T-cell (primary cell): ENCODE measurements at regions not wholly inside any gene's neighbourhood (a gene's known extent, or its start where the extent isn't known, plus 50 kb on each side); places are given as distances from the start of the nearest gene placed in this dataset.

Experiments
- ATAC-seq, 4 experiments: fragments of 200-7000 bp in 3 of 4; fragments of 150-1000 bp in 1 of 4; cut with Tn5 transposase; replicated peaks in 1 of 4; 1 replicate in 3 of 4; 2 replicates in 1 of 4; pipeline ENCODE4 v1.10.0; 2021; ENCODE audit warnings: moderate library complexity in 3 of 4, mild to moderate bottlenecking in 2 of 4, moderate number of reproducible peaks in 1 of 4
- CTCF ChIA-PET, 2 donors: fragments of 300-600 bp; sonication (Branson Sonifier 250); formaldehyde crosslinking; loops; one replicate each; lab custom pipeline; 2022; ENCODE audit warnings: antibody characterized with exemption in 2 of 2; lab: Charles Lee
- POLR2A ChIA-PET, 2 donors: fragments of 300-600 bp; sonication (Branson Sonifier 250); formaldehyde crosslinking; loops; one replicate each; lab custom pipeline; 2022; ENCODE audit warnings: antibody characterized with exemption in 2 of 2; lab: Charles Lee
- DNase-seq, 35 experiments: peaks; one replicate each; pipeline versions ENCODE4 v3.0.0 to v3.0.0-alpha.2; 2013 to 2023
- H3K27ac ChIP-seq: one replicate; pipeline ENCODE4 v1.5.1; 2013; ENCODE audit warnings: low read length
- H3K27me3 ChIP-seq, 2 experiments: replicated peaks in 1 of 2; 1 replicate in 1 of 2; 2 replicates in 1 of 2; pipeline versions ENCODE4 v1.6.1 to v1.7.0; 2013; ENCODE audit warnings: low read length in 1 of 2, mixed read lengths in 1 of 2; ENCODE audit not compliant: control insufficient read depth in 2 of 2, insufficient read depth in 2 of 2; ENCODE audit errors: extremely low read depth in 1 of 2
- H3K36me3 ChIP-seq, 2 donors: 1 replicate in 1 of 2; 2 replicates in 1 of 2; pipeline versions ENCODE4 v1.6.1 to v1.7.0; 2013; ENCODE audit warnings: low read length in 1 of 2; ENCODE audit not compliant: control insufficient read depth in 2 of 2, insufficient read depth in 1 of 2; ENCODE audit errors: extremely low read depth in 1 of 2
- H3K4me1 ChIP-seq, 2 experiments: 1 replicate in 1 of 2; 2 replicates in 1 of 2; pipeline versions ENCODE4 v1.6.1 to v1.7.0; 2013; ENCODE audit warnings: low read length in 2 of 2, mixed read lengths in 1 of 2; ENCODE audit not compliant: insufficient read depth in 2 of 2, control insufficient read depth in 1 of 2; ENCODE audit errors: extremely low read depth in 1 of 2
- H3K4me3 ChIP-seq, 2 donors: 1 replicate in 1 of 2; 2 replicates in 1 of 2; pipeline versions ENCODE4 v1.5.1 to v1.7.0; 2013; ENCODE audit warnings: mild to moderate bottlenecking in 2 of 2, low read length in 1 of 2, moderate library complexity in 1 of 2; ENCODE audit not compliant: control insufficient read depth in 1 of 2; ENCODE audit errors: extremely low read depth in 1 of 2
- H3K9me3 ChIP-seq: 2 replicates; pipeline ENCODE4 v1.7.0; 2013
- H3K27ac Mint-ChIP-seq, 2 donors: one replicate each; pipeline ENCODE4 v1.8.0; 2020 to 2021; ENCODE audit warnings: mild to moderate bottlenecking in 2 of 2, mixed read lengths in 2 of 2
- H3K27me3 Mint-ChIP-seq, 2 donors: one replicate each; pipeline ENCODE4 v1.8.0; 2021 to 2022; ENCODE audit warnings: mixed read lengths in 2 of 2
- H3K36me3 Mint-ChIP-seq: one replicate; pipeline ENCODE4 v1.8.0; 2021; ENCODE audit warnings: mixed read lengths
- H3K4me1 Mint-ChIP-seq, 3 donors: one replicate each; pipeline ENCODE4 v1.8.0; 2020 to 2022; ENCODE audit warnings: mixed read lengths in 3 of 3, mild to moderate bottlenecking in 1 of 3
- H3K4me3 Mint-ChIP-seq, 3 donors: one replicate each; pipeline ENCODE4 v1.8.0; 2020 to 2022; ENCODE audit warnings: mild to moderate bottlenecking in 3 of 3, mixed read lengths in 3 of 3, moderate library complexity in 3 of 3
- H3K9me3 Mint-ChIP-seq, 3 donors: one replicate each; pipeline ENCODE4 v1.8.0; 2020 to 2022; ENCODE audit warnings: mixed read lengths in 3 of 3
- WGBS: methylation state at CpG from one replicate; pipeline ENCODE4 v1.1.5; 2013; ENCODE audit warnings: missing lambda C conversion rate; ENCODE audit not compliant: insufficient coverage; 5-methylcytosine and 5-hydroxymethylcytosine counted together

DNA sequence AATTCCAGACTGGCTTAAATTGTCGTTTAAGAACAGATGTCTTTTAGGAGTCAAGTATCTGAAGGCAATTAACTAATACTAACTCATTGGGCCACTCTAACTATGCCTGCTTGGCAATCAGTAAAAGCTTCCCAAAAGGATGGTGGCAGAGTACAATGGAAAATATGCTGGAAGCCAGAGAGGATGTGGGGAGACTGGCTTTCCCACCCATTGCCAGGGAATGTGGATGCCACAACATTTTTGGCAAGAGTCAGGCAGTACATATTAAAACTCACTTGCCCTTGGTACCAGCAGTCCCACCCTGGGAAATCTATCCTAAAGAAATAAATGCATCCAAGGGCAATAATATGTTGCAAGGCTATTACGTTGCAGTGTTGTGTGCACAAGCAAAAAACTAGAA lies 74.0 kb upstream of the FZD7 start:
- Histone ChIP-seq H3K4me1 (peaks cover 0 to 4% of the 10 kb centered on the region in 2 experiments), H3K4me3 (no peak overlapping the region), H3K36me3 (no peaks in the 10 kb centered on the region), H3K27me3 (peaks cover 0 to 5% of the 10 kb centered on the region in 2 experiments), H3K9me3 (no peaks in the 10 kb centered on the region), H3K27ac (no peak overlapping the region)
- peaks cover 0 to 4% (median 3%) of the 10 kb centered on the region in 3 donors for H3K4me1 Mint-ChIP-seq
- H3K36me3 Mint-ChIP-seq, result no peaks in the 10 kb centered on the region
- no peaks in the 10 kb centered on the region for H3K9me3 Mint-ChIP-seq
- H3K27ac Mint-ChIP-seq, result no peak overlapping the region
- H3K4me3 Mint-ChIP-seq, result no peak overlapping the region
- peaks cover 15 to 19% of the 10 kb centered on the region in 2 donors for H3K27me3 Mint-ChIP-seq
- ATAC-seq (no peak), DNase-seq (no peak)
- ChIA-PET CTCF (no interaction called here), POLR2A (no interaction called here)
- no CpG with 5 or more reads among the region's 2 CpGs for WGBS

DNA sequence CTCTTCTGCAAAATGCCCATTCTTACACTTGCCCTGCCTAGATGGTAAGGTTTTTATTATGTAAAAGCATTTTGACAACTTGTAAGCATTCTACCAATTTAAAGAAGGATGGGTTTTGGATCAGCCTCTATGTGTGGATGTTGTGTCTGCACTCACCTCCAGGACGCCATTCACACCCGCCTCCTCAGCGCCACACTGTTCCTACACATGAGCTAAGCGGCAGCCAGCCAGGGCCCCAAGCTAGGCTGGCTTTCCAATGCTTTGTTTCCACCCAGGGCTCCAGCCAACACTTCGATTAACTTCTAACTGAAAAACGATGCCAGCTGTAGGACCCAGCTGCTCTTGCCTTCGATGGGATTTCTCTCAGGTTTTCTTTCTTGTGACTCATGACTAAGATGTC lies 73.3 kb upstream of the FZD7 start:
- no peaks in the 10 kb centered on the region for H3K9me3 ChIP-seq
- no peak overlapping the region for H3K4me3 ChIP-seq
- ChIA-PET POLR2A (no interaction called here), CTCF (no interaction called here)
- H3K4me3 Mint-ChIP-seq, result no peak overlapping the region
- H3K9me3 Mint-ChIP-seq, result no peaks in the 10 kb centered on the region
- DNase-seq, result no peak
- H3K27ac Mint-ChIP-seq, result no peak overlapping the region
- H3K4me1 Mint-ChIP-seq, result peaks cover 0 to 9% (median 5%) of the 10 kb centered on the region in 3 donors
- peaks cover 0 to 11% of the 10 kb centered on the region in 2 experiments for H3K4me1 ChIP-seq
- ATAC-seq, result no peak
- no peaks in the 10 kb centered on the region for H3K36me3 Mint-ChIP-seq
- peaks cover 0 to 5% of the 10 kb centered on the region in 2 experiments for H3K27me3 ChIP-seq
- peaks cover 12 to 15% of the 10 kb centered on the region in 2 donors for H3K27me3 Mint-ChIP-seq
- H3K36me3 ChIP-seq, result no peaks in the 10 kb centered on the region
- H3K27ac ChIP-seq, result no peak overlapping the region
- 82% methylated on average over 7 of the region's 7 CpGs for WGBS

DNA sequence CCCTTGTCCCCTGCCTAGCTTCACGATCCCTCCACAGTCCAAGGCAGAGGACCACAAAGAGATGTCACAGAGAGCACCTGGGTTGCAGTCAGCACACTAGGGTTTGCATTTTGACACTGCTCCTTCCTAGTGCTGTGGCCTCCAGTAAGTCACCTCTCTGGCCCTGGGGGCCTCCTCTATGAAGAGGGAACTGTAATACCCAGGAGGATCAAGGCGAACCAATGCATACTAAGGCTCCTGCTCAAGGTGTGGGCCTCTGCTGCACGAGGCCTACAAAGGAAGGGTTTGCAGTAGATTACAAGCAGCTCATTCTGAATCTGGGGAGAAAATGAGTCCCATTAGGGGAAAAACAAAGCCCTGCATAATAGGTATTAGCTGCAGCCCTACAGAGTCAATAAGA lies 72.3 kb upstream of the FZD7 start:
- Mint-ChIP-seq H3K4me1 (peaks cover 0 to 9% (median 5%) of the 10 kb centered on the region in 3 donors), H3K36me3 (no peaks in the 10 kb centered on the region)
- H3K27me3 ChIP-seq, result peaks cover 0 to 3% of the 10 kb centered on the region in 2 experiments

GRCh38 chr2:201962774-201963562 lies 70.7 kb upstream of the FZD7 start:
- H3K4me3 ChIP-seq, result no peak overlapping the region
- H3K36me3 ChIP-seq, result no peaks in the 10 kb centered on the region
- POLR2A ChIA-PET, result no interaction called here
- H3K27me3 ChIP-seq, result peaks cover 0 to 2% of the 10 kb centered on the region in 2 experiments
- peaks cover 0 to 9% (median 5%) of the 10 kb centered on the region in 3 donors for H3K4me1 Mint-ChIP-seq
- 84% methylated on average over 11 of the region's 14 CpGs for WGBS
- no peak overlapping the region for H3K27ac Mint-ChIP-seq
- DNase-seq, result no peak
- CTCF ChIA-PET, result no interaction called here
- H3K4me3 Mint-ChIP-seq, result no peak overlapping the region
- peaks cover 0 to 4% of the 10 kb centered on the region in 2 donors for H3K27me3 Mint-ChIP-seq
- no peaks in the 10 kb centered on the region for H3K9me3 Mint-ChIP-seq
- no peak overlapping the region for H3K27ac ChIP-seq
- no peaks in the 10 kb centered on the region for H3K9me3 ChIP-seq
- H3K36me3 Mint-ChIP-seq, result no peaks in the 10 kb centered on the region
- no peak for ATAC-seq
- peaks cover 0 to 12% of the 10 kb centered on the region in 2 experiments for H3K4me1 ChIP-seq

More for the DNA sequence above, 72.3 kb upstream of the FZD7 start:
- no peak for DNase-seq
- H3K9me3 Mint-ChIP-seq, result no peaks in the 10 kb centered on the region
- Histone ChIP-seq H3K4me1 (peaks cover 0 to 12% of the 10 kb centered on the region in 2 experiments), H3K9me3 (no peaks in the 10 kb centered on the region), H3K27ac (no peak overlapping the region), H3K36me3 (no peaks in the 10 kb centered on the region), H3K4me3 (no peak overlapping the region)
- H3K27ac Mint-ChIP-seq, result no peak overlapping the region
- peaks cover 7 to 10% of the 10 kb centered on the region in 2 donors for H3K27me3 Mint-ChIP-seq
- ATAC-seq, result no peak
- CTCF ChIA-PET, result no interaction called here
- 72% methylated on average over 3 of the region's 3 CpGs for WGBS
- H3K4me3 Mint-ChIP-seq, result no peak overlapping the region
- POLR2A ChIA-PET, result no interaction called here

DNA sequence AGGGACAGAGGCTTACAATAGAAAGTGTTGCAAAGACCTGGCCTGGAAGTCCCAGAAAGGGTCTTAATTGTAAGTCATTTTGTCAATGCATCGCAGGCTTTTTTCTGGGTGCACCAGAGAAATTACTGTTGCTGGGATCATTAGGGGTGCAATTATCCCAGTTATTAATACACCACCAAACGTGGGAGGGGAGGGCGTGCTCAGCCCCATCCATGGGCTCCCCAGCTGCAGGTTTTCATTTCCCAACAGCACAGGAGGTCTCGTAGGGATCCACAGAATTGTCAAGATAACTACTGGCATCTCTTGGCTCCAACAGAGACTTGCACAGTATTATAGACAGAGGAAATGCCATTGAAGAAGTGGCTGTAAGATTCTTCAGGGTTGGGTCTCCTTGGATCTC lies 69.6 kb upstream of the FZD7 start:
- Mint-ChIP-seq H3K36me3 (no peaks in the 10 kb centered on the region), H3K27ac (peak overlapping the region in 1 of 2 donors; percentile 60), H3K9me3 (no peaks in the 10 kb centered on the region), H3K4me3 (no peak overlapping the region), H3K27me3 (peaks cover 0 to 7% of the 10 kb centered on the region in 2 donors), H3K4me1 (peaks cover 0 to 9% (median 5%) of the 10 kb centered on the region in 3 donors)
- ATAC-seq, result no peak
- CTCF ChIA-PET, result no interaction called here
- POLR2A ChIA-PET, result no interaction called here
- Histone ChIP-seq H3K4me1 (peaks cover 0 to 12% of the 10 kb centered on the region in 2 experiments), H3K4me3 (no peak overlapping the region), H3K27me3 (peaks cover 0 to 5% of the 10 kb centered on the region in 2 experiments), H3K27ac (no peak overlapping the region), H3K36me3 (no peaks in the 10 kb centered on the region), H3K9me3 (no peaks in the 10 kb centered on the region)
- no peak for DNase-seq
- 80% methylated on average over 1 of the region's 4 CpGs for WGBS

DNA sequence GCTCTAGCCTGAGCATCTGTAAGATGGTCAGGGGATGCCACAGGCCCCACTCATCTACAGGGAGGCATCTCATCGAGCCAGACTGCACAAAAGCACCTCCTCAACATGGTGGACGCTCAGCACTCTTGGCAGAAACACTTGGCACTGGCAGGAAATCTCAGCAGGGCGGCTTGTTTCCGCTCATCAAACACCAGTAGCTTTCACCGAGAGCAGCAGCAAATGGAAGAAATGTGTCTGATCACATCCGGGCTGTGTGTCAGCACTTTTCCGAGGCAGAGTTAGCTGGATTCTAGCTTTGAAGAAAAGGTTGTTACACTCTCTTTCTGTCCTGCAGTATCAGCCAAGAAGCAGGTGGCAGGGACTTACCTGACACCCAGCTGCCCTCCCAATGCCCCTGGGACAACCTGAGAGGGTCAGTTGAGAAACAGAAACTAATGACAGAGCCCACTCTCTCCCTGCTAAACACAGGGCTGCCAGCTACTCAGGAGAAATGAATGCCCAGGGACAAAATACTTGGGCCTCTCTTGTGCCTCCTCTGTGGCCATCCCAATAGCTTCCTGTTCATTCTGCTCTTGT lies 68.9 kb upstream of the FZD7 start:
- Histone ChIP-seq H3K27me3 (peaks cover 0 to 9% of the 10 kb centered on the region in 2 experiments), H3K27ac (peak overlapping the region; percentile 52), H3K4me3 (peak overlapping the region in 1 of 2 donors; percentile 9), H3K9me3 (no peaks in the 10 kb centered on the region), H3K36me3 (no peaks in the 10 kb centered on the region), H3K4me1 (peaks cover 0 to 12% of the 10 kb centered on the region in 2 experiments)
- Mint-ChIP-seq H3K4me1 (peaks cover 0 to 9% (median 5%) of the 10 kb centered on the region in 3 donors), H3K27me3 (peaks cover 0 to 13% of the 10 kb centered on the region in 2 donors), H3K27ac (peak overlapping the region; percentile 60 to 80), H3K36me3 (no peaks in the 10 kb centered on the region), H3K9me3 (no peaks in the 10 kb centered on the region), H3K4me3 (peak overlapping the region in 1 of 3 donors; percentile 28)
- DNase-seq (peak in 30 of 35 experiments; percentile 2 to 43 (median 16)), ATAC-seq (peak; percentile 59 to 81 (median 74))
- ChIA-PET POLR2A (no interaction called here), CTCF (no interaction called here)
- WGBS, result 56% methylated on average over 5 of the region's 7 CpGs
